ENCODE measurements at regions not wholly inside any gene's neighbourhood (a gene's known extent, or its start where the extent isn't known, plus 50 kb on each side); places are given as distances from the start of the nearest gene placed in this dataset.

GRCh38 chr4:112005027-112005426, 140.2 kb upstream of the FAM241A start:
- TF ChIP-seq POLR2AphosphoS5 (IDR thresholded peaks at IDR 0.05; ENCODE audit: borderline replicate concordance, low read depth, low read length): no peak
- no peak for TF ChIP-seq EZH2 (IDR thresholded peaks at IDR 0.05)
- no peak for TF ChIP-seq FOXP2 (optimal IDR thresholded peaks at IDR 0.05; ENCODE audit: control extremely low read depth, extremely low read length, insufficient read depth)

Data from SK-N-MC (cell line).